Eye (tissue), 1 donor: ENCODE measurements at regions not wholly inside any gene's neighbourhood (a gene's known extent, or its start where the extent isn't known, plus 50 kb on each side); places are given as distances from the start of the nearest gene placed in this dataset.
A peak's percentile ranks its signal among the peaks of the same experiment; 100 is the strongest.
"Not testable (repeated sequence)": the region's sequence is repeated elsewhere in the genome, so short reads cannot be mapped to it uniquely, and the experiment has no call there.

ENCODE experiments used
- DNase-seq: peaks from one replicate; pipeline ENCODE4 v3.0.0-alpha.2; 2015

DNA sequence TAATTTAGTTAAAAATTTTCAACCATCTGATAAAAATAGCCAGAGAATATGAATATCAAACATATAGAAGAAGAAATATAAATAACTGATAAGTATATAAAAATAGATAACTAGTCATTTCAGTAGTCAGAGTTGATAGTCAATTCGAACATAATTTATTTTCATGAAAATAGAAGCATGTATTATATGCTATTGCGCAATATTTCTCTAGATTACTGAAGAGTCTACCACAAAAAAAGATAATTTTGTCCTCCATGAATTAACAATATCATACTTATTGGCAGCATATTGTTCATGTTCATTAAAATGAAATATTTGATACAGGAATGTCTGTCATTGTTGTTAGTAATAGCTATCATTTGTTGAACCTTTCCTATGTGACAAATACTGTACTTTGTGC, 376.2 kb upstream of the TOM1L1 start:
- DNase-seq: no peak

DNA sequence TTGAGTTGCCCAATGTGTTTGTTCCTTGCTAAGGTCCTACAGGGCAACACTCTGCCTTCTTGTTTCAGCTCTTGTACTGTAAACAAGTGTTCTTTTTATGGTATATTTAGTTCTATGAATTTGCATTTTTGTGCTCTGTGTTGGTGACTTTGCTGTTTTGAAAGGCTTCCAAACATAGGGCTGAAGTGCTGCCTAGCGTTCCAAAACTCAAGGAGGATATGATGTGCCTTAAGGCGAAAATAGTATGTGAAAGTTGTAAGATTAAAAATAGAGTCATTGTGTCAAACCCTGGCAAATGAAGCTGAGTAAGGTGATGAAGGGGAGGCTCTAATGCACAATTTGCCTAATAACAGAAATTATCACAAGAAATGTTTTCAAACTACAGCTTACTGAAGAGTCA, 372.7 kb upstream of the TOM1L1 start:
- DNase-seq: no peak

DNA sequence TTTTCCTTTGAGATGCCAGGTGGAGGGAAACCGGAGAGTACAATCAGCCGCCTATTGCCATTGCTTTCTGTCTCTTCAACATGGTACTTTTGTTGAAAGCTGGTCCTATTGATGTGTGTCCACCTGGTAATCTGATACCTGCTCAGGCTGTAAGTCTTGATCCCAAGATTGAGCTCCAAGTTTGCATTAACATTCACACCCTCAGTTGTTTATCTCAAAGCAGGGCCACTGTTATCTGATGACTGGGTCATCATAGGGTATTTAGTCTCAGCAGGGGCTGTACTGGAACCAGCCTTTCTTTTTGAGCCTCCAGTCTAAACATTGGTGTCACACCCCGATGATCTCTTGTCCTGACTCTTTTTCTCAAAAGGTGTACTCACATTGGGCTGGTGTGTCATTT, 370.3 kb upstream of the TOM1L1 start:
- DNase-seq: no peak

DNA sequence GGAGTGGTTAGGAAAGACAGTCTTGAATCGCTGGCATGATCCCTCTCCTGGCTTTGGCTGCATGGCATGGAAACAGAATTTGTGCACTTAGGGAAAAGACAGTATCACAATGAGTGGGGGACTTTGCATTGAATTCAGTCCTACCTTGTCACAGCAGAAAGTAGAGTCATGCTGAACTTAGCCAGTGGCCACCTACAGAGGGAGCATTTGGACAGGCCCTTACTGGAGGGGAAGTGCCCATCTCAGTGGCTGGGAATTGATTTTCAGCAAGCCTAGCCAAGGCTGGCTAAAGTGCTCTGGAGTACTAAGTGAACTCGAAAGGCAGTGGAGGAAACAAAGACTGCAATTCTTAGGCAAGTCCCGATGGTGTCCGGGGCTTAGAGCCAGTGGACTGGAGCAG, 364.3 kb upstream of the TOM1L1 start:
- DNase-seq: no peak

DNA sequence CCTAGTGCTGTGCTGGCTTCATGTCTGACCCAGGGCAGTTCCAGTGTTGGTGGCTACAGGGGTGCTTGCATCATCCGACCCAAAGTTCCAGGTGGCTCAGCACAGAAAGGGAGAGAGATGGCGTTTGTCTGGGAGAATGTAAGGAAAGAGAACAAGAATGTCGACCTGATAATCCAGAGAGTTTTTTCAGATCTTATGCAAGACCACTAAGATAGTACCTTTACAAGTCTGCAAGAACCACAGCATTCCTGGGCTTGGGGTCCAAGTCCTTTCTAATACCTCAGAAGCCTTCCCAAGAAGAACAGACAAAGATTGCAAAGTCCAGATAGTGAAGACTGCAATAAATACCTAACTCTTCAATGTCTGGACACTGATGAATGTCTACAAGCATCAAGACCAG, 363.0 kb upstream of the TOM1L1 start:
- no peak for DNase-seq

DNA sequence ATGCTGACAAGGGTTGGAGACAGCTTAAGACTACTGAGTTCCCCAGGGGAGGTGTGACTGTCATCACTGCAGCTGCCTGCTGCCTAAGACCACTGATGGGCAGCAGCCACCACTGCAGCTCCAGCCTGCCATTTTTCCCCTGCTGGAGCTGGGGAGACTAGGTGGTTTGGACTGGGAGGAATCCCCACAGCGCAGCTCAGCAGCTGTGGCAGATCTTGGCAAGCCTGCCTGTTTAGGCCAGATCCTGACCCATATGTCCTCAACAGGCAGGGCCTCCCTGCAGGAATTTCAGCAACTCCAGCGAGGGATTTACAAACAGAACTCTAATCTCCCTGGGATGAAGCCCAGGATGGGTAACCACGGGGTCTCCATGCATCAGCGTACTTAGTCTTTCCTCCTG, 356.4 kb upstream of the TOM1L1 start:
- DNase-seq: peak; percentile 16

DNA sequence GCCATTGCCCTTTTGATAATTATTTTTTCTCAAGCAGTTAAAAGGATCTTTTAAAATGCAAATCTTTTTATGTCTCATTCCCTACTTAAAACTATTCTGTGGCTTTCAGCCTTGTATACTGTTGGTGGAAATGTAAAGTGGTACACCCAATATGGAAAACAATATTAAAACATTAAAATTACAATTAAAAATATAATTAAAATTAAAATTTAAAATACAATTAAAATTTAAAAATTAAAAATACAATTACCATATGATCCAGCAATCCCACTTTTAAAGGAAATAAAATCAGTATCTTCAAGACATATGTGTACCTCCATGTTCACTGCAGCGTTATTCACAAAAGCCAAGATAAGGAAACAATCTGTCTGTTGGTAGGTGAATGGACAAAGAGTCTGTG, 340.8 kb upstream of the TOM1L1 start:
- no peak for DNase-seq

DNA sequence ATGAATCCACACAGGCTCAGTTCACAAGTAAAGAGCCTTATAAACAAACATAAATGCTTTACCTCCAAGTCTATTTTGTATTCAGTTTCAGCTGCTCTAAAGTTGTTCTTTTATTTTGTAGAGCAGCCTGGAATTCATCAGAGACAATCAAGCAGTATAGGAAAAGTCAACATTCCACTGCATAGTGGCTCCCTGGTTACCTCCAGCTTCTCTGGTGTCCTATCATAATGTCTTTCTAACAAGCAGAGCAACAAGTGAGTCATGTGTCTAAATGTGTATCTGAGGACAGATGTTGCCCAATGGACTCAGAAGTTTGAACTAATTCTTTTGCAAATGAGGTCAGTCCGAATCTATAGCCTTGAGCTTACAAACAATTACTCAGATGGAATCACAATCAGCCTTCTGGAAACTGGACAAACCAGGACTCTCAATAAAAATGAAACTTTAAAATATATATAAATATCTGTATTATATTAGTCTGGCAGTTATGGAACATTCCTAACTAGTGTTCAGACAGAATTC, 292.0 kb upstream of the TOM1L1 start:
- no peak for DNase-seq

DNA sequence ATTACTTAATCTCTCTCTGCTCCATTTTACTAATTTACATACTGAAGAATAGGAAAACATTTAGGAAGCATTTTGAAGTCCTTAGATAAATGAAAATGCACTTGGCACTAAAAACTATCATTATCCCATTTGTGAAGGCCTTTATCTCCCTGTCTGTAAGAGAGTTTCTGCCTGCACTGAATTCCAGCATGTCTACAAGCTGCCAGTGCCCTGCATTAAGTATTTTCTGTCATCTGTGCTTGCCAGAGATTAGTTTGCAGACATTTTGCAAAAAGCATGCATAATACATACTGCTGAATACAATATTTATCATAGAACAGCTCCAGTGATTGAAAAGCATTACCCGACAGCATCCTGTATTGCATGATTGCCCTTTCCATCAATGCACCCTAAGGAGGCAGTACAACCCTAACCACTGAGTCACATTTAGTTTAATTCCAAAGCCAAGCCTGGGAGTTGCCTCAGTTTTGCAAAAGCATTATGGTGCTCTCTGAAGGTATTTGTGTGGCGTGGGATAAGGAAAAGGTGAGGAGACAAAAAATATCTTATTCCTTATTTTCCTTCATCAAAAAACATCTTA, 280.2 kb upstream of the TOM1L1 start:
- no peak for DNase-seq

DNA sequence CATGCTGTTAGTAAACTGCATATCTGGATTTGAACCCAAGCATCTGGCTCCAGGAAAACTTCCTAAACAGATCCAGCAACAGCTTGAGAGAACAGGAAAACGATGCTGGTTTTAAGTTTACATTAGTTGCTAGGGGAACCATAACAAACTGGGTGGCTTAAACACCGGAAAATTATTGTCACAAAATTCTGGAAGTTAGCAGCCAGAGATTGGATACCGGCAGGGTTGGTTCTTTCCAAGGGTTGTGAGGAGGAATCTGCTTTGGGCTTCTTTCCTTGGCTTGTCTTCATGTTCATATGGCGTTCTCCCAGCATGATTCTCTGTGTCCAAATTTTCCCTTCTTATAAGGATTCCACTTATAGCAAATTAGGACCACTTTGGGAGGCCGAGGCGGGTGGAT, 276.9 kb upstream of the TOM1L1 start:
- DNase-seq: no peak

DNA sequence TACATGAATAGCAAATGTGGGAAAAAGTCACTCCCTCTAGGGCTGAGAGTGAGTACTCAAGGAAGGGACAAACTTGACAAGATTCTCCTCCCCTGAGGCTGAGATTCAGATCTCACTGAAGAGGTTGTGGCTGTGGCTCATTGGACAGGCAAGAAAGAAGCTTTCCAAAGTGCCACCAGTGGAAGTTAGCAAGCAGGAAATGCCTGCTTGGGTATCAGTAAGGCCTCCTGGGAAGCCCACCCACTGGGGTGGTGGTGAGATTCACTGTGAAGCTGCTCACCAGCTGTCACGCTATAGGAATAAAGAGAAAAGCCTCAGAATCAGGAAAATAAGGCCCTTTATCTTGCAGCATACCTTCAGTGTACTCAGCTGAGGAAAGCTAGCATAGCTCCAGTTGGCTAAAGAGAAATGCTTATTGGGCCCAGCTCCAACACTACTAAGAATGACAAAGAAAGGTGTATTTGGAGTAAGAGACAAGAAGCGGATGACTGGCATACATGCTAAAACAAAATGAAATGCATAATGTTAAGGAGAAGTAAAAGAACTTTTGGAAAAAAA, 274.4 kb upstream of the TOM1L1 start:
- DNase-seq: peak; percentile 9

DNA sequence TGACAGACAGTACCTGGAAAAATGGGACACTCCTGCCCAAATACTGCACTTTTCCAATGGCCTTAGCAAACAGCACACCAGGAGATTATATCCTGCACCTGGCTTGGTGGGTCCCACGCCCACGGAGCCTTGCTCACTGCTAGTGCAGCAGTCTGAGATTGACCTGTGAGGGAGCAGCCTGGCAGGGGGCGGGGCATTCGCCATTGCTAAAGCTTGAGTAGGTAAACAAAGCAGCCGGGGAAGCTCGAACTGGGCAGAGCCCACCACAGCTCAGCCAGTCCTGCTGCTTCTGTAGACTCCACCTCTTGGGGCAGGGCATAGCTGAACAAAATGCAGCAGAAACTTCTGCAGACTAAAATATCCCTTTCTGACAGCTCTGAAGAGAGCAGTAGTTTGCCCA, 261.2 kb upstream of the TOM1L1 start:
- DNase-seq: not testable (repeated sequence)

DNA sequence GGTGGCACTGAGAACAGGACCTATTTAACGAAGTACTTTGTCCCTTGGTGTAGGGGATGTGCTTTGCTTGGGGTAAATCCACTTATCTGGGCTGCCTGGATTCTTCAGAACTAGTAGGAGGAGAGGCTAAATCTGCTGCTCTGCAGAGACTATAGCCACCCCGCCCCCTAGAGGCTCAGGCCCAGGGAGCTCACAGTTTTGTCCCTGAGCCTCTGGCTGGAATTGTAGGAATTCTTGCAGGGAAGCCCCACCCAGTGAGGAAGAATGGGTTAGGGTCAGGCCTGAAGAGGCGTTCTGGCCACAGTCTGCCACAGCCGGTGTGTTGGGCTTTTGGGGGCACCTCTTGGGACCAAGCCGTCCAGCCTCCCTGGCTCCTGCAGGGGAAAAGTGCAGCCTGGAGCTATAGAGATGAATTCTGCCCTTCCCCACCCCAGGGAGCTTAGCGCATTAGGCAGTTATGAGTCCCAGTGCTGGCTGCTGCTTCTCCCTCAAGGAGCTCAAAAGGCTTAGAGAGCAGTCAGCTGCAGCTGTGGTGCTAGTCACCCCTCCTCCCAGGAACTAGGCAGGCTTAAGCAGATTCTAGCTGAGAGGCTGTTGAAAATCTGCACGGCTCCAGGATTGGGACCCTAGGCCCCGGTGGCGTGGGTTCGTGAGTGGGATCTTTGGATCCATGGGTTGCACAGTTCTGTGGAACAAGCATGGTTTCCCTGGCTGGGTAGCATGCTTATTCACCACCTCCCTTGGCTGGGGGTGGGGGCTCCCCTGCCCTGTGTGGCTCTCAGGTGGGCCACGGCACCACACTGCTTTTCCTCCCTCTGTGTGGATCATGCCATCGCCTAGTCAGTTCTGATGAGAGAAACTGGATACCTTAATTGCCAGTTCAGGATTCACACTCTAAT, 237.4 kb upstream of the TOM1L1 start:
- peak; percentile 36 for DNase-seq

DNA sequence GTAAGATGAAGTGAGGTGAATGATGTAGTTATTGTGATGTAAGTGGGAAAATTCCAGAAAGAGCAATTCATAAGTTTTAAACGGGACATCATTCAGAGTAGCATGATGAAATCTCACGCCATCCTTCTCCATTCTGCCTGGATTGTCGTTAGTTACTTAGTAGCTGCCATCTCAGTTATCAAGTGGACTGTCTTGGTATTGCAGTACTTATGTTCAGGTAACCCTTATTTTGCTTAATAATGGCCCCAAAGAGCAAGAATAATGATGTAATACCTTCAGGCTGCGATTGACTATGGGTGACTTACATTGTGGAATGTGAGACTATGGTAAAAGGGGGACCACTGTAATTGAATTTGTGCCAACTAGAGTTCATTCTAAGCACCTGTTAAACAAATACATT, 234.1 kb upstream of the TOM1L1 start:
- DNase-seq: no peak

DNA sequence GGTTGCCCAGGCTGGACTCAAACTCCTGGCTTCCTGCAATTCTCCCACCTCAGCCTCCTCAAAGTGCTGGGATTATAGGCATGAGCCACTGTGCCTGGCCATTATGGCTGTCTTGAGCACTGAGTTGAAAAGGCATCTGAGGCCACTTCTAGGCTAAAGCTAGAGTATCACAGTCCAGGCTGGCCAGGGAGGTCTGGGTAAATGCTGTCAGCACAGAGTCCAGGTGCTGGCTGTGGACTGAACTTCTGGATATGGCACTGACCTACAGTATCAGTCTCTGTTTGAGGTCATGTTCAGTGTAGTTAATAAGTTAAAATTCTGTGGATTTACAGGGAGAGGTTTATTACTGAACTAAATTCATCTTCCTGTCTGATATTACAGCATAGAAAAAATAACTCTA, 222.5 kb upstream of the TOM1L1 start:
- no peak for DNase-seq

DNA sequence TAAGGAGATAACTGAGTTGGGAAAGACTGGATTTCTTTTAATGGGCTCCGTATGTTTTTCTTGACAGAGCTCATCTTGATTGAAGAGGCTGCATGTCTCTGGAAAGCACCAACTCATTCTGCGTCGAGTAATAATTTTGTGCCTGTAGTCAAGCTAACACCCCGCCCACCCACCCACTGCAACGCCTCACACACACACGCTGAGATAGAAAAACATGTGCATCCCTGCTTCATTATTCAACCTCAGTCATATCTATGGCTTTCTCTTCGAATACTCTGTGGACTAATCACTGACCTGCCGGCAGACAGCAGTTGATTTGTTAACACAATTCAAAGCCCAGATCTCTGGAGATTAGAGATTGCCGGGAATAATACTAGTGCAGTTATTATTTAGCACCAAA, 220.2 kb upstream of the TOM1L1 start:
- DNase-seq: no peak

DNA sequence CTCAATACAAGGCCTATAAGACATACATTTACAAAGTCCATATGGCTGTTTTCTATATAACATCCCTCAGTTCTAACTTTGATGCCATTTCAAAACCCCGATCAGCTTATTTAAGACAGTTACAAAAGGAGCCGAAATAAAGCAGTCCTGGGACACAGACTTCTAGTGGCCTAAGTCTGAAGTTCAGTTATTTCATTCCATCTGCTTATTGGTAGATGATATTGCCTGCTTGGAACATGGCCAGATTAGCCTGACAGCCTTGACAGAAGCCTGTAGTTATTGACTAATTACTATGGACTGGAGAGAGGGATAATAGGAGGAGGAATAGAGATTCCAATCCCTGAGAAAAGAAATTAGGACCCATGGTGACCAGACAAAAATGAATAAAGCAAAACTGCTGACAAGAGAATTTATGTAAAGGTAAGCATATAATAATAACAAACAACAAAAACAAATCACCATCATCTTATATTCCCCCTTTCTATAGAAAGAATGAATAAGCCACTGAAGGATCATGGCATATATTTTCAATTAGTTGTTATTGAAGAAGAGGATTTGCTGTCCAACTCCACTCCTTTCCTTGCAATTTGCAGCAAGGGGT, 206.3 kb upstream of the TOM1L1 start:
- no peak for DNase-seq

DNA sequence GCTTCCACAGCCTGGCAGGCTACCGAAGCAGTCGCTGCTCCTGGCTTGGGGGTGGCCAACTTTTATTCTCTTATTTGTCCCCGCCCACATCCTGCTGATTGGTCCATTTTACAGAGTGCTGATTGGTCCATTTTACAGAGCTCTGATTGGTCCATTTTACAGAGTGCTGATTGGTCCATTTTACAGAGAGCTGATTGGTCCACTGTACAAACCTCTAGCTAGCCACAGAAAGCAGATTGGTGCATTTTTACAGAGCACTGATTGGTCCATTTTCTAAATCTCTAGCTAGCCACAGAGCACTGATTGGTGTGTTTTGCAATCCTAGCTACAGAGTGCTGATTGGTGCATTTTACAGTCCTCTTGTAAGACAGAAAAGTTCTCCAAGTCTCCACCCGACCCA, 187.9 kb upstream of the TOM1L1 start:
- DNase-seq: not testable (repeated sequence)

DNA sequence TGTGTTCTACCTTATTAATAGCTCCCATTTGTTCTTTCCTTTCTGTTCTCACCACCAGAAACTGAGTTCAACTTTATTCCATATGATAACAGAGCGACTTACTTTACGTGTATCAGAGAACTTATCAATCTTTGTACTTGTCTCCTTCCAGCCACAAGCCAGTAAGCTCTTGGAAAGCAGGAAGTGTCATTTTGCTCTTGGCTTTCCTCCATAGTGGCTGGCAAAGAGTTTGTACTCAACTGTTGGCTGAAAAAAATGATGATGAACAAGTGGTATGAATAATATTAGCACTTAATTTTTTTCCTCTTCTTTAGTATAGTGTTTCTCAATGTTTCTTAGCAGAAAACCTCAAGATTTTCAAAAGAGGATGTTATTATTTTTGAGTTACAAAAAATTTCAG, 182.4 kb upstream of the TOM1L1 start:
- DNase-seq: no peak

DNA sequence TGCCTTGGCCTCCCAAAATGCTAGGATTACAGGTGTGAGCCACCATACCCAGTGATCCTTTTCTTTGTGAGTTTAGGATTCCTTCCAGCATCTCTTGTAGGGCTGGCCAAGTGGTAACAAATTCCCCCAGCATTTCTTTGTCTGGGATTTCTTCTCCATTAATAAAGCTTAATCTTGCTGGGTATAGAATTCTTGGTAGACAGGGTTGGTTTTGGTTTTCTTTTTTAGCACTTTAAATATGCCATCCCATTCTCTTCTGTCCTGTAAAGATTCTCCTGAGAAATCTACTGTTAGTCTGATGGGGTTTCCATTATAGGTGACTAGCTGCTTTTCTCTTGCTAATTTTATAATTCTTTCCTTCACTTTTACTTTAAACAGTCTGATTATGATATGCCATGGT, 173.0 kb upstream of the TOM1L1 start:
- peak; percentile 12 for DNase-seq

DNA sequence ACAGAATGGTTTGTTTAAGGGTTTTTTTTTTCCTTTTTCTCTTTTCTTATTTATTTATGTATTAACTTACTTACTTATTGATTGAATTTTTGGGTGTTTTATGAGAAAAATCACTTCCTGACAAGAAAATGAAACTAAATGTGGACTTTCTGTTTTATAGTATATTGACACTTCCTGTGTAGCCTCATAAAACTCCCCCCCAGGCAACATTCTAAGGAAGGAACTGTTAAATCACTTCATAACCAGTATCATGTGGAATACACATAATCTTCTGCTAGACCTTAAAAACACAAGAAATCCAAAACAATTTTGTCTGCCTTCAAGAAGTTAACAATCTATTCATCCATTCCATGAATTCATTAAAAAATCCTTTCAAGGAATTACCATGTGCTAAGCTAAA, 164.1 kb upstream of the TOM1L1 start:
- no peak for DNase-seq

DNA sequence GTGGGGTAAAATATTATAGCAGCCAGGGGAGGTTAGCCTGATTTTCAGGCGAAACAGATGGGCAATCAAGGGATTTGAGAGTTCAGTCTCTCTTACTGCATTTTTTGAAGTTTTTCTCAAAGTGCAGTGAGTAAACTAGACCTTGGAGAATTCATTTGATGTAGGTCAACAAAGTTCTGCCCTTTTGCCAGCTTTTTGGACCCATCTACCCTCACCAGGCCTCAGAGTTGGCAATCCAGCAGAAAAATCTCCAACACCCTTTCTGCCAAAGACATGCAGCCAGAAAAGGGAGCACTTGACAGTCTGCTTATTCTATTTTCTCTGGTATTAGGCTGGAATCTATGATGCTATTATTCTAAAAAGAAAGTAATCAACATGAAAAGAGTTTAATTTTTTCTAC, 162.2 kb upstream of the TOM1L1 start:
- no peak for DNase-seq

DNA sequence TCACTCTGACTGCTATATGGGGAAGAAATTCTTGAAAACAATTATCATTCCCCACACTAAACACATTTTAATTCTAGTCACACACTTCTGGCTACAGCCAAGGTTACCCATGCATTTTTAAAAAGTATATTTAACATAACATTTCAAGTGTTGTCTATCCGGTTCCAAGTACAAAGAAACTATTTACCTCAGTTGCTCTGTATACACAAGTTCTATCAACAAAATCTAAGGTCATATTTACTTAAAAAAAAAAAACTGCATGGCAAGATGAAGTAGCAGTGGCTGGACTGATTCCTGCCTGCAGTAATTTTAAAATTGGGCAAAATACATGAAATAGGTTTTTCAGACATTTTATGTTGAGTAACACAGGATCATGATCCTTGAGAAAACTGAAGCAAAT, 155.9 kb upstream of the TOM1L1 start:
- no peak for DNase-seq

DNA sequence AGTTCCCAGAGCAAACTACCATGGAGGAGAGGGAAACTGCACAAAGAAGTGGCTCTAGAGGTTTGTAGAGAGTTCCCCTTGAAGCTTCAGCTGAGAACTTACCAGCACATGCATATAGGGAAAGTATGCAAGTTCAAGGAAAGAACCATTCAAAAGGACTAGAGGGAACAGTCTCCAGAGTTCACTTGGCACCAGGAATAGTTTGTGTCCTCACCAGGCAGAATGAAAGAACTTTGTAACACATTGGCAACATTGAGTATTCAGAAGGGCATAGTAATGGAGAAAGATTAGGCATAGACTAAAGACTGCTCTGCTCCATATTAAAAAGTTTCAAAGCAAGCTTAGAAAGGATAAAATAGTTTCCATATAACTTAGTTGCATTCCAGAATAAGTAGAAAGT, 155.4 kb upstream of the TOM1L1 start:
- no peak for DNase-seq
